H9 (cell line): ENCODE measurements at regions not wholly inside any gene's neighbourhood (a gene's known extent, or its start where the extent isn't known, plus 50 kb on each side); places are given as distances from the start of the nearest gene placed in this dataset.

ENCODE experiments used
- DNase-seq: peaks from one replicate; pipeline ENCODE4 v3.0.0-alpha.2; 2017
- H2AFZ ChIP-seq: one replicate; pipeline ENCODE4 v1.6.1; 2013; ENCODE audit warnings: mild to moderate bottlenecking, low read length, control low read depth, moderate library complexity
- H2AK5ac ChIP-seq: 2 replicates; pipeline ENCODE4 v1.6.1; 2013; ENCODE audit warnings: low read length, control low read depth, mixed read lengths; ENCODE audit not compliant: insufficient read length
- H2BK120ac ChIP-seq: one replicate; pipeline ENCODE4 v1.6.1; 2013; ENCODE audit warnings: low read depth, mild to moderate bottlenecking, low read length, control low read depth, inconsistent platforms; ENCODE audit not compliant: poor library complexity, severe bottlenecking
- H2BK12ac ChIP-seq: 2 replicates; pipeline ENCODE4 v1.6.1; 2013; ENCODE audit warnings: low read length, control low read depth, mixed read lengths, low read depth; ENCODE audit not compliant: insufficient read length
- H2BK15ac ChIP-seq: 2 replicates; pipeline ENCODE4 v1.6.1; 2013; ENCODE audit warnings: low read depth, low read length, control low read depth
- H2BK20ac ChIP-seq: one replicate; pipeline ENCODE4 v1.6.1; 2013; ENCODE audit warnings: low read depth, mild to moderate bottlenecking, low read length, control low read depth, inconsistent platforms; ENCODE audit not compliant: poor library complexity, severe bottlenecking
- H2BK5ac ChIP-seq: 2 replicates; pipeline ENCODE4 v1.6.1; 2013; ENCODE audit warnings: low read length, control low read depth, mixed read lengths; ENCODE audit not compliant: insufficient read length
- H3K14ac ChIP-seq: 2 replicates; pipeline ENCODE4 v1.6.1; 2013; ENCODE audit warnings: low read length, control low read depth; ENCODE audit not compliant: insufficient read depth
- H3K18ac ChIP-seq: 2 replicates; pipeline ENCODE4 v1.6.1; 2013; ENCODE audit warnings: low read depth, mild to moderate bottlenecking, mixed read lengths, low read length, control low read depth; ENCODE audit not compliant: insufficient read length
- H3K23ac ChIP-seq: 2 replicates; pipeline ENCODE4 v1.6.1; 2013; ENCODE audit warnings: low read length, control low read depth, mixed read lengths, low read depth; ENCODE audit not compliant: insufficient read length
- H3K23me2 ChIP-seq: 2 replicates; pipeline ENCODE4 v1.6.1; 2013; ENCODE audit warnings: low read depth, mild to moderate bottlenecking, mixed read lengths, low read length, control low read depth; ENCODE audit not compliant: insufficient read length, poor library complexity, severe bottlenecking
- H3K27ac ChIP-seq: 2 replicates; pipeline ENCODE4 v1.5.1; 2013; ENCODE audit warnings: low read length, control low read depth, mixed read lengths, low read depth; ENCODE audit not compliant: insufficient read length
- H3K27me3 ChIP-seq: 2 replicates; pipeline ENCODE4 v1.6.1; 2013; ENCODE audit warnings: low read length, control low read depth, inconsistent platforms; ENCODE audit not compliant: insufficient read depth
- H3K4ac ChIP-seq: 2 replicates; pipeline ENCODE4 v1.6.1; 2013; ENCODE audit warnings: low read depth, mild to moderate bottlenecking, control low read depth, inconsistent platforms, low read length, moderate library complexity
- H3K4me1 ChIP-seq: 2 replicates; pipeline ENCODE4 v1.6.1; 2013; ENCODE audit warnings: low read length, control low read depth, inconsistent platforms; ENCODE audit not compliant: insufficient read depth
- H3K4me2 ChIP-seq: 2 replicates; pipeline ENCODE4 v1.6.1; 2013; ENCODE audit warnings: low read length, control low read depth, mixed read lengths; ENCODE audit not compliant: insufficient read length, insufficient read depth
- H3K56ac ChIP-seq: 2 replicates; pipeline ENCODE4 v1.6.1; 2013; ENCODE audit warnings: low read depth, mild to moderate bottlenecking, mixed read lengths, low read length, control low read depth; ENCODE audit not compliant: insufficient read length
- H3K79me1 ChIP-seq: 2 replicates; pipeline ENCODE4 v1.6.1; 2013; ENCODE audit warnings: low read depth, mild to moderate bottlenecking, moderate library complexity, low read length, control low read depth, inconsistent platforms; ENCODE audit not compliant: insufficient read depth, poor library complexity, severe bottlenecking
- H3K79me2 ChIP-seq: 2 replicates; pipeline ENCODE4 v1.6.1; 2013; ENCODE audit warnings: low read length, control low read depth, inconsistent platforms; ENCODE audit not compliant: insufficient read depth
- H3K9ac ChIP-seq: 2 replicates; pipeline ENCODE4 v1.6.1; 2013; ENCODE audit warnings: low read length, control low read depth, mixed read lengths; ENCODE audit not compliant: insufficient read length; ENCODE audit errors: extremely low read depth
- H3K9me3 ChIP-seq: one replicate; pipeline ENCODE4 v1.6.1; 2013; ENCODE audit warnings: low read depth, low read length, inconsistent platforms; ENCODE audit not compliant: control insufficient read depth
- H3T11ph ChIP-seq: one replicate; pipeline ENCODE4 v1.6.1; 2013; ENCODE audit warnings: mild to moderate bottlenecking, low read length, control low read depth, inconsistent platforms
- H4K20me1 ChIP-seq: one replicate; pipeline ENCODE4 v1.6.1; 2013; ENCODE audit not compliant: control insufficient read depth, insufficient read length, insufficient read depth
- H4K5ac ChIP-seq: 2 replicates; pipeline ENCODE4 v1.6.1; 2013; ENCODE audit warnings: low read depth, mild to moderate bottlenecking, mixed read lengths, low read length, control low read depth; ENCODE audit not compliant: insufficient read length
- H4K8ac ChIP-seq: replicated peaks from 2 replicates; pipeline ENCODE4 v1.6.1; 2013; ENCODE audit warnings: low read length, control low read depth, mixed read lengths, low read depth; ENCODE audit not compliant: insufficient read length
- H4K91ac ChIP-seq: 2 replicates; pipeline ENCODE4 v1.6.1; 2013; ENCODE audit warnings: low read depth, mild to moderate bottlenecking, moderate library complexity, mixed read lengths, low read length, control low read depth; ENCODE audit not compliant: insufficient read length
- H3K27ac Mint-ChIP-seq, 3 experiments: 2 replicates in 2 of 3; 3 replicates in 1 of 3; pipeline ENCODE4 v1.8.0; 2020 to 2021; ENCODE audit warnings: mixed read lengths in 3 of 3, mild to moderate bottlenecking in 1 of 3, moderate library complexity in 1 of 3
- H3K27me3 Mint-ChIP-seq: 2 replicates; pipeline ENCODE4 v1.8.0; 2021; ENCODE audit warnings: low read depth, mild to moderate bottlenecking, moderate library complexity, mixed read lengths
- H3K36me3 Mint-ChIP-seq, 3 experiments: 2 replicates in 2 of 3; 3 replicates in 1 of 3; pipeline ENCODE4 v1.8.0; 2020 to 2021; ENCODE audit warnings: low read depth in 3 of 3, mixed read lengths in 3 of 3; ENCODE audit not compliant: insufficient read depth in 1 of 3
- H3K4me1 Mint-ChIP-seq, 2 experiments: 2 replicates each; pipeline ENCODE4 v1.8.0; 2020; ENCODE audit warnings: mixed read lengths in 2 of 2
- H3K4me3 Mint-ChIP-seq, 2 experiments: 2 replicates in 1 of 2; 3 replicates in 1 of 2; pipeline ENCODE4 v1.8.0; 2020 to 2021; ENCODE audit warnings: mild to moderate bottlenecking in 2 of 2, mixed read lengths in 2 of 2, moderate library complexity in 1 of 2
- H3K9me3 Mint-ChIP-seq, 2 experiments: 2 replicates in 1 of 2; 3 replicates in 1 of 2; pipeline ENCODE4 v1.8.0; 2020; ENCODE audit warnings: mild to moderate bottlenecking in 2 of 2, mixed read lengths in 2 of 2, moderate library complexity in 1 of 2
- CTCF ChIP-seq: fragments of 200-600 bp; sonication (generic); conservative IDR thresholded peaks from 3 replicates; pipeline ENCODE4 v1.8.0; 2021; ENCODE audit warnings: antibody characterized with exemption, mild to moderate bottlenecking

- no peaks in the 10 kb centered on the region for H3K4me1 ChIP-seq
- no peaks in the 10 kb centered on the region for H3K79me2 ChIP-seq
- no peak overlapping the region for H3K27ac ChIP-seq
- H2BK12ac ChIP-seq = no peak overlapping the region
- no peak overlapping the region for H3T11ph ChIP-seq
- H3K27me3 ChIP-seq = no peaks in the 10 kb centered on the region
- H3K4me2 ChIP-seq = no peak overlapping the region
- H3K27me3 Mint-ChIP-seq = no peaks in the 10 kb centered on the region
- no peak overlapping the region for H4K5ac ChIP-seq
- H3K18ac ChIP-seq = no peak overlapping the region
- H3K56ac ChIP-seq = no peak overlapping the region
- no peaks in the 10 kb centered on the region for H3K9me3 ChIP-seq
- H2AK5ac ChIP-seq = no peak overlapping the region
- H2BK20ac ChIP-seq = no peak overlapping the region
- H3K4me3 Mint-ChIP-seq = no peak overlapping the region
- no peak overlapping the region for H2BK5ac ChIP-seq
- no peak overlapping the region for H4K91ac ChIP-seq
- H3K23ac ChIP-seq = no peak overlapping the region
- no peak overlapping the region for H3K9ac ChIP-seq
- H3K4ac ChIP-seq = no peak overlapping the region
- no peak for DNase-seq
- no peak overlapping the region for H3K14ac ChIP-seq
- H3K4me1 Mint-ChIP-seq = peaks cover 7% of the 10 kb centered on the region in 2 experiments; a peak in 3 of 4 replicates
- peaks cover 0 to 8% (median 0%) of the 10 kb centered on the region in 3 experiments; a peak in 3 of 7 replicates for H3K36me3 Mint-ChIP-seq
- no peak overlapping the region for H4K8ac ChIP-seq
- H3K79me1 ChIP-seq = no peaks in the 10 kb centered on the region
- peaks cover 8% of the 10 kb centered on the region in 2 experiments for H3K9me3 Mint-ChIP-seq
- no peak overlapping the region for H2BK120ac ChIP-seq
- no peaks in the 10 kb centered on the region for H3K23me2 ChIP-seq
- no peak overlapping the region; a peak in 1 of 7 replicates for H3K27ac Mint-ChIP-seq
- no peaks in the 10 kb centered on the region for H4K20me1 ChIP-seq
- H2BK15ac ChIP-seq = no peak overlapping the region
- H2AFZ ChIP-seq = no peak overlapping the region
- no peak for TF ChIP-seq CTCF
Measured at GRCh38 chr1:189986516-189986915, 491.1 kb downstream of the BRINP3 start.
